DND-41 (cell line): ENCODE measurements at regions not wholly inside any gene's neighbourhood (a gene's known extent, or its start where the extent isn't known, plus 50 kb on each side); places are given as distances from the start of the nearest gene placed in this dataset.

ENCODE experiments used
- ATAC-seq: fragments of 200-7000 bp; cut with Tn5 transposase; 3 replicates; pipeline ENCODE4 v1.9.1; 2021; ENCODE audit warnings: low read depth; ENCODE audit not compliant: insufficient read depth
- DNase-seq: peaks from one replicate; pipeline ENCODE4 v3.0.0-alpha.2; 2020
- H2AFZ ChIP-seq: 2 replicates; pipeline ENCODE4 v1.6.0; 2012; ENCODE audit warnings: low read depth, low read length
- H3K27ac ChIP-seq: 2 replicates; pipeline ENCODE4 v1.5.1; 2012; ENCODE audit warnings: low read length, inconsistent platforms
- H3K27me3 ChIP-seq: fragments of 200-600 bp; sonication (generic); 2 replicates; pipeline ENCODE4 v1.6.0; 2012; ENCODE audit warnings: low read length, mild to moderate bottlenecking, inconsistent platforms; ENCODE audit not compliant: insufficient read depth, poor library complexity
- H3K36me3 ChIP-seq: 2 replicates; pipeline ENCODE4 v1.5.1; 2012; ENCODE audit warnings: low read length, inconsistent platforms; ENCODE audit not compliant: insufficient read depth
- H3K4me1 ChIP-seq: 2 replicates; pipeline ENCODE4 v1.5.1; 2012; ENCODE audit warnings: mild to moderate bottlenecking, low read length; ENCODE audit not compliant: insufficient read depth
- H3K4me2 ChIP-seq: 2 replicates; pipeline ENCODE4 v1.6.0; 2012; ENCODE audit warnings: mild to moderate bottlenecking, moderate library complexity, low read length, inconsistent platforms; ENCODE audit not compliant: insufficient read depth
- H3K4me3 ChIP-seq, 2 experiments: fragments of 200-600 bp in 1 of 2; shearing (Covaris generic) in 1 of 2; 2 replicates each; pipeline ENCODE4 v1.5.1; 2012 to 2016; ENCODE audit warnings: inconsistent platforms in 2 of 2, low read length in 2 of 2, mild to moderate bottlenecking in 2 of 2, low read depth in 1 of 2, moderate library complexity in 1 of 2
- H3K79me2 ChIP-seq: 2 replicates; pipeline ENCODE4 v1.6.0; 2012; ENCODE audit warnings: low read length, inconsistent platforms; ENCODE audit not compliant: insufficient read depth
- H3K9ac ChIP-seq: 2 replicates; pipeline ENCODE4 v1.6.0; 2012; ENCODE audit warnings: low read depth, mild to moderate bottlenecking, inconsistent platforms, low read length, moderate library complexity
- H3K9me3 ChIP-seq: 2 replicates; pipeline ENCODE4 v1.5.1; 2012; ENCODE audit warnings: low read length, moderate library complexity, mild to moderate bottlenecking, inconsistent platforms; ENCODE audit not compliant: insufficient read depth, severe bottlenecking
- H4K20me1 ChIP-seq: 2 replicates; pipeline ENCODE4 v1.6.0; 2012; ENCODE audit warnings: low read length; ENCODE audit not compliant: insufficient read depth
- CTCF ChIP-seq: IDR thresholded peaks from 2 replicates; pipeline ENCODE4 v1.5.1; 2012; ENCODE audit warnings: borderline replicate concordance, low read length, moderate library complexity, mild to moderate bottlenecking; ENCODE audit not compliant: poor library complexity, severe bottlenecking; ENCODE audit errors: extremely low read depth
- EZH2 ChIP-seq: IDR thresholded peaks from 3 replicates; pipeline ENCODE4 v1.6.1; 2012; ENCODE audit warnings: borderline replicate concordance, low read depth, mild to moderate bottlenecking, moderate library complexity, low read length, inconsistent platforms; ENCODE audit not compliant: severe bottlenecking

GRCh38 chr1:53405737-53406136 is 53.5 kb upstream of the DMRTB1 start:
- no peak overlapping the region for H3K27ac ChIP-seq
- DNase-seq (no peak), ATAC-seq (no peak)
- no peak overlapping the region for H3K4me3 ChIP-seq
- no peaks in the 10 kb centered on the region for H3K79me2 ChIP-seq
- no peaks in the 10 kb centered on the region for H4K20me1 ChIP-seq
- no peaks in the 10 kb centered on the region for H3K4me1 ChIP-seq
- H3K4me2 ChIP-seq = no peak overlapping the region
- H3K27me3 ChIP-seq = peaks cover 28% of the 10 kb centered on the region
- no peak overlapping the region for H2AFZ ChIP-seq
- no peaks in the 10 kb centered on the region for H3K9me3 ChIP-seq
- no peak overlapping the region for H3K9ac ChIP-seq
- no peaks in the 10 kb centered on the region for H3K36me3 ChIP-seq
- TF ChIP-seq CTCF (no peak), EZH2 (no peak)

- H2AFZ ChIP-seq = no peak overlapping the region
- H3K27ac ChIP-seq = no peak overlapping the region
- H3K79me2 ChIP-seq = no peaks in the 10 kb centered on the region
- H3K36me3 ChIP-seq = no peaks in the 10 kb centered on the region
- no peaks in the 10 kb centered on the region for H3K9me3 ChIP-seq
- H3K27me3 ChIP-seq = peaks cover 28% of the 10 kb centered on the region
- H3K9ac ChIP-seq = no peak overlapping the region
- TF ChIP-seq EZH2 (no peak), CTCF (no peak)
- H3K4me2 ChIP-seq = no peak overlapping the region
- H3K4me3 ChIP-seq = no peak overlapping the region
- no peak for ATAC-seq
- H4K20me1 ChIP-seq = no peaks in the 10 kb centered on the region
- no peak for DNase-seq
- H3K4me1 ChIP-seq = no peaks in the 10 kb centered on the region
Observed at GRCh38 chr1:53406551-53407235, 52.5 kb upstream of the DMRTB1 start.

- Histone ChIP-seq H3K4me2 (no peak overlapping the region), H4K20me1 (no peaks in the 10 kb centered on the region), H3K4me1 (0 out of 2 replicates have a peak, but pooled peaks cover 2% of the 10 kb centered on the region), H3K27me3 (peaks cover 31% of the 10 kb centered on the region), H3K36me3 (no peaks in the 10 kb centered on the region), H3K4me3 (no peak overlapping the region), H3K9me3 (no peaks in the 10 kb centered on the region), H3K9ac (no peak overlapping the region), H3K27ac (no peak overlapping the region), H3K79me2 (no peaks in the 10 kb centered on the region), H2AFZ (no peak overlapping the region)
- DNase-seq (no peak), ATAC-seq (no peak)
- TF ChIP-seq EZH2 = no peak
- TF ChIP-seq CTCF = no peak
Observed at GRCh38 chr1:53408013-53408754, 51.0 kb upstream of the DMRTB1 start.
